SIG-M5 treated with dmso at 0.1 percent for 504 hours (cell line): ENCODE measurements at regions not wholly inside any gene's neighbourhood (a gene's known extent, or its start where the extent isn't known, plus 50 kb on each side); places are given as distances from the start of the nearest gene placed in this dataset.
"Not testable (repeated sequence)": the region's sequence is repeated elsewhere in the genome, so short reads cannot be mapped to it uniquely, and the experiment has no call there.

Experiments used
- DNase-seq: peaks from one replicate; lab custom pipeline; 2025; ENCODE audit not compliant: unreplicated experiment; lab: John Stamatoyannopoulos, UW

- no peak for DNase-seq
Measured at GRCh38 chr10:60479305-60480020, 89.8 kb upstream of the ANK3 start.

- DNase-seq, result no peak
Measured at GRCh38 chr10:60476451-60476850, 86.8 kb upstream of the ANK3 start.

GRCh38 chr10:60473557-60473956 lies 83.9 kb upstream of the ANK3 start:
- DNase-seq, result no peak

GRCh38 chr10:60470091-60470490 lies 80.4 kb upstream of the ANK3 start:
- DNase-seq, result no peak

GRCh38 chr10:60469147-60469546 lies 79.5 kb upstream of the ANK3 start:
- DNase-seq, result not testable (repeated sequence)

- DNase-seq, result no peak
Measured at GRCh38 chr10:60467202-60467546, 77.5 kb upstream of the ANK3 start.

- DNase-seq, result no peak
Measured at GRCh38 chr10:60466267-60467201, 76.9 kb upstream of the ANK3 start.

- DNase-seq, result no peak
Measured at GRCh38 chr10:60465801-60466200, 76.1 kb upstream of the ANK3 start.

GRCh38 chr10:60464659-60465058 lies 75.0 kb upstream of the ANK3 start:
- no peak for DNase-seq

GRCh38 chr10:60463746-60464145 lies 74.1 kb upstream of the ANK3 start:
- DNase-seq, result no peak

GRCh38 chr10:60461688-60462087 lies 72.0 kb upstream of the ANK3 start:
- peak; percentile 48 for DNase-seq

- DNase-seq, result no peak
Measured at GRCh38 chr10:60459701-60460457, 70.2 kb upstream of the ANK3 start.

- DNase-seq, result no peak
Measured at GRCh38 chr10:60456053-60456452, 66.4 kb upstream of the ANK3 start.

GRCh38 chr10:60454336-60454735 lies 64.7 kb upstream of the ANK3 start:
- DNase-seq, result no peak

- DNase-seq, result no peak
Measured at GRCh38 chr10:60453036-60453435, 63.4 kb upstream of the ANK3 start.

GRCh38 chr10:60450291-60450690 lies 60.6 kb upstream of the ANK3 start:
- DNase-seq, result no peak

- no peak for DNase-seq
Measured at GRCh38 chr10:60448246-60448645, 58.6 kb upstream of the ANK3 start.

GRCh38 chr10:60446851-60447250 lies 57.2 kb upstream of the ANK3 start:
- DNase-seq, result peak; percentile 14

- no peak for DNase-seq
Measured at GRCh38 chr10:60446070-60446833, 56.6 kb upstream of the ANK3 start.

- no peak for DNase-seq
Measured at GRCh38 chr10:60444494-60445064, 54.9 kb upstream of the ANK3 start.

- DNase-seq, result no peak
Measured at GRCh38 chr10:60443346-60443745, 53.7 kb upstream of the ANK3 start.
